NOMO-1 (cell line): ENCODE measurements at regions not wholly inside any gene's neighbourhood (a gene's known extent, or its start where the extent isn't known, plus 50 kb on each side); places are given as distances from the start of the nearest gene placed in this dataset.

ENCODE experiments used
- DNase-seq, 2 experiments: peaks; one replicate each; lab custom pipeline; 2025; ENCODE audit not compliant: unreplicated experiment in 2 of 2; lab: John Stamatoyannopoulos, UW

DNA sequence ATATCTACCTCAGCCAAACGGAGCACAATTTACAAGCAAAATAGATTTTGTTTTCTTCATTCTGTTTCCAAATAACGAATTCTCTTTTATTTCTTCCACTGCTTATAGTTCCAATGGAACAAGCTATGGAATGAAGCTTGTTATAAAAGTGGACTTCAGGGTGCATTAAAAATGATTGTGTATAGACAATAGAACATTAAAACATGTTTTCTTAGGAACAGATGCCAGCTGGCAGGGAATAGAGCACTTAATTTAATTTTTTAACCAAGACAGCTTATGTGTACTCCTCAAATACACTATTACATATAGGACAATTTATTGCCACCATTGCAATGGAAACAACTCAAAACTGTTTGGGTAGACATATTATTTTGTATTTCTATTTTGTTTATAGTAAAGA, 860.1 kb upstream of the TYRP1 start:
- DNase-seq, result no peak

- DNase-seq, result no peak
Observed at GRCh38 chr9:11868795-11869194, 824.4 kb upstream of the TYRP1 start.

DNA sequence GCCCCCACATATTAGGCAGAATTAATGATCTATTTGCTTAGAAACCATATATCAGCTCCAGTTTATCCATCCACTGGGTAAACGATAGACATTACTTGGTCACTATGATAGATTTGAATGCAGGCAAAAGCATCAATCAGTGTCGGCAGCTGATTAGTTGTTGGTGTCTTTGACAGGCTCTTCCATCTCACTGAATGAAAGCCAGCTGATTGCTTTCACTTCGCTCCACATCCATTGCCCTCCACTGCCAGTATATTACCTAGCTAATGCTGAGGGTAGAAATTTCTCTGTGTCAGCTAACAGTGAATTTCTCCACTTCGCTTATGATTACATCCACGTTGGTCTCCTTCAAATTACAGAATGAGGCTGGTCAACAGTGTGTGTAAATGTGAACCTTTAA, 821.3 kb upstream of the TYRP1 start:
- no peak for DNase-seq

GRCh38 chr9:11872471-11872870, 820.7 kb upstream of the TYRP1 start:
- no peak for DNase-seq

DNA sequence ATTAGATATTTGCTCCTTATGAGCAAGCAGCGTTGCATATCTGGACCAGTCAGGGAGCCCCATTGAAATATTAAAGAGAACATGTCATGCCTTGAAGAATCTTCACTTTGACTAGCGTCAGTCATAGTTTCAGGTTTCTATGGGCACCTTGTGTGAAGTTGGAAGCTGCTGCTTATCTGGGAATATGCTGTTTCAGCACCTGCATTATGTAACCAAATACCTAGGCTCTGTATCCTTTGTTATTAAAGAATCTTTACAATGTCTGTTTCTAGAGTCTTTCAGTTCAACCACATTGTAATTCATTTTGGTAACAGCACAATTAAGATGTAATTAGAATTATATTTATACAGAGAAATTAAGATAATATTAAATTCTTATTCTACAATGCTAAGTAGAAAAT, 818.8 kb upstream of the TYRP1 start:
- no peak for DNase-seq

DNA sequence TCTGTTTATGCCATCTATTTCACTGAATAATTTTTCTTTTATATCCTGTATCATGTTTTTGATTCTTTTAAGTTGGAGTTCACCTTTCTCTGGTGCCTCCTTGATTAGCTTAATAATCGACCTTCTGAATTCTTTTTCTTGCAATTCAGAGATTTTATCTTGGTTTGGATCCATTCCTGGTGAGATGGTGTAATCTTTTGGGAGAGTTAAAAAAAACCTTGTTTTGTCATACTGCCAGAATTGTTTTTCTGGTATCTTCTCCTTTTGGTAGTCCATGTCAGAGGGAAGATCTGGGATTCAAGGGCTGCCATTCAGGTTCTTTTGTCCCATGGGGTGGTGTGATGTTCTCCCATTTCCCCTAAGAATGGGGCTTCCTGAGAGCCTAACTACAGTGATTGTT, 800.8 kb upstream of the TYRP1 start:
- DNase-seq, result no peak

- no peak for DNase-seq
Observed at GRCh38 chr9:11893331-11893730, 799.9 kb upstream of the TYRP1 start.

DNA sequence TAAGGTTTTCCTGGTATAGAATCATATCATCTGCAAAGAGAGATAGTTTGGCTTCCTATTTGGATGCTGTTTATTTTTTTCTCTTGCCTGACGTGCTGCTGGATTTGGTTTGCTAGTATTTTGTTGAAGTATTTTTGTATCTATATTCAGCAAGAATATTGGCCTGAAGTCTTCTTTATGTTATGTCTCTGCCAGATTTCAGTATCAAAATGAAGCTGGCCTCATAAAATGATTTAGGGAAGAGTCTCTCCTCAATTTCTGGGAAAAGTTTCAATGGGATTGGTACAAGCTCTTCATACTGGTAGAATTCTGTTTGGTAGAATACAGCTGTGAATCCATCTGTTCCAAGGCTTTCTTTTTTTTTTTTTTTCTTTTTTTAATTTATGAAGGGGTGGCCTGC, 799.0 kb upstream of the TYRP1 start:
- DNase-seq, result no peak

GRCh38 chr9:11902610-11903009, 790.6 kb upstream of the TYRP1 start:
- DNase-seq, result no peak

GRCh38 chr9:11915699-11916098, 777.5 kb upstream of the TYRP1 start:
- no peak for DNase-seq

GRCh38 chr9:11928871-11929321, 764.3 kb upstream of the TYRP1 start:
- DNase-seq, result no peak

- DNase-seq, result no peak
Observed at GRCh38 chr9:11931109-11931508, 762.1 kb upstream of the TYRP1 start.

GRCh38 chr9:11931751-11932150, 761.4 kb upstream of the TYRP1 start:
- no peak for DNase-seq

DNA sequence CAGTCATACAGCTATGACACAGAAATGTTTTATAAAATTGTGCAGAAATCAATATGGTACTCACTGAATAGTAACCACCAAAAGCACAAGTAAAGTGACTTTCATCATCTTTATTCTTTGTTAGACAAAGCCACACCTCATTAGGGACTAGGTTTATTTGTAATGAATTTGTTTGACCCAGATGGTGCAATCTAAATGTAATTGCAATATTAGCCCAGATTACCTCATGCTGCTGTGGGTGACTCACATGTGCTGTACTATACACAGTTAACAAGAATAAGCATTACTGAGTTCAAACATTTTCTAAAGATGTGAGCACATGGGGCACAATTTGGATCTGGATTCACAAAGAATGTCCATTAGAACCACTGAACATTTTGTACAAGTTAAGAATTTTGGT, 759.3 kb upstream of the TYRP1 start:
- DNase-seq, result no peak

- no peak for DNase-seq
Observed at GRCh38 chr9:11946531-11946930, 746.7 kb upstream of the TYRP1 start.

DNA sequence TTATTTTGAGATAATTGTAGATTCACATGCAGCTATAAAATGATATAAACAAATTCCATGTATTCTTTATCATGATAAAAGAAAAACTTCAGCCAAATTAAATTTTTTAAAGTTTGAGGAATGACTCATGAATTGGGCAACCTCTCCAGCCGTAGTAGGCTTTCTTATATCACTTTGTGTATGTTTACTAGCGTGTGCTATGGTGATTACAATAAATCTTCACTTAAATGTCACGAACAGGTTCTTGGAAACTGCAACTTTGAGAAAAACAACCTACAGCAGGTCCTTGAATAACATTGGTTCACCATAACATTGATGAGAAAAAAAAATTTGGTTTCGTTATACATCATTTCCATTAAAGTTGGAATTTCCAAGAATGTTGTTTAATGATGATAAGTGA, 730.9 kb upstream of the TYRP1 start:
- no peak for DNase-seq

GRCh38 chr9:11966786-11967185, 726.4 kb upstream of the TYRP1 start:
- DNase-seq, result no peak

DNA sequence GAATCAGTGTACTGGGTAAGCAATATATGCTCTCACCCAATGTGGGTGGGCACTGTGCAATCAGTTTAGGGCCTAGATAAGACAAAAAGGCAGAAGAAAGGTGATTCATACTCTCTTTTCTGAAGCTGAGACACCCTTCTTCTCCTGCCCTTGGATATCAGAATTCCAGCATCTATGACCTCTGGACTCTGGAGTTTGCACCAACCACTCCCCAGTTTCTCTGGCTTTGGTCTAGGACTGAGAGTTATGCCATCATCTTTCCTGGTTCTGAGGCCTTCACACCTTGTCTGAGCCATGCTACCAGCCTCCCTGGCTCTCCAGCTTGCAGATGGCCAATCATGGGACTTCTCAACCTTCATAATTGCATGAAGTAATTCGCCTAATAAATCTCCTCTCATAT, 724.6 kb upstream of the TYRP1 start:
- DNase-seq, result no peak

- no peak for DNase-seq
Observed at GRCh38 chr9:11973011-11973410, 720.2 kb upstream of the TYRP1 start.

GRCh38 chr9:11973511-11973910, 719.7 kb upstream of the TYRP1 start:
- no peak for DNase-seq

DNA sequence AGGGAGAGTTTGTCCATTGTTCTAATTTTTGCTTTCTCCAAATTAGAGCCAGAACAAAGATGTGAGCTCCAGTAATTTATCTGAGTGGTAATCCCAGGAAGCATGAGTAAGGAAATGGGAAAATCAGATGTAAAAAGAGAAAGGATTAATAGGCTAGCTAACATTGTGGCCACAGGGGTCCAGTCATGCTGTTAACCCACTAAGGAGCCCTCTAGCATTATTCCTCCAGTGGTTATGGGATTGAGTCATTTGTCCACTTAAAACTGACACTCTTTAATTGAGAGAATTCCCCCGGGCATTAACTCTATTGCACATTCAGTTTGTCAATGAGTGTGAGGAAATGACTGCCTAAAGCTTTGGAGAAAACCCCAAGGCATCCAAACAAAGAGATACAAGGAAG, 700.3 kb upstream of the TYRP1 start:
- no peak for DNase-seq

DNA sequence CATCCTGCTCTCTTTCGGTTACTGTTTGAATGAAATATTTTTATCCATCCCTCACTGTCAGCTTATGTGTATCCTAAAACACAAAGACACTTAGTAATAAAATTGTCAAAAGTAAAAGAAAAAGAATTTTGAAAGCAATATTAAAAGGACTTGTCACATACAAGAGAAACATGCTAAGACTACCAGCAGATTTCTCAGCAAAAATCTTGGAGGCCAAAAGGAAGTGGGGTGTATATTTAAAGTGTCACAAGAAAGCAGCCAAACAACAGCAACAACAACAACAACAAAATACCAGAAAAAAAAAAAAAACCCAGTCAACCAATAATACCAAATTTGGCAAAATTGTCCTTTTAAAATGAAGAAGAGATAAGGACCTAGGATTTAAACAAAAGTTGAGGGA, 678.7 kb upstream of the TYRP1 start:
- no peak for DNase-seq

GRCh38 chr9:12054235-12054634, 639.0 kb upstream of the TYRP1 start:
- no peak for DNase-seq

DNA sequence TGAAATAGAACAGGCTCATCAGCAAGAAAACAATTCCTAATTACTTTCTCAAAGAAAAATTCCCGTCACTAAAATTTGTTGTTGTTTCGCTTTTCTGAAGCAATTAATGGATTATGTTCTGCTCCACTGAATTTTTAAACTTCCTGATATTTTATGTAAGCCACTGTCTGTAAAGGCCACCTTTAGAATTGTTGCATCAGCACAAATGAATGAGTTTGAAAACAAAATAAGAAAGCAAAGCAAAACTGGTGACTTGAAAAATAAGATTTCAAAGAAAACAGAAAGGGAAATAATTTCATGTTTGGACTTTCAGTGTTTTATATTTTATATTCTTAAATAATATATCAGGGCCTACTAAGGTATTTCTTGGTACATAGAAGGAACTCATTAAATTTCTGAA, 636.3 kb upstream of the TYRP1 start:
- no peak for DNase-seq
